ENCODE measurements at regions not wholly inside any gene's neighbourhood (a gene's known extent, or its start where the extent isn't known, plus 50 kb on each side); places are given as distances from the start of the nearest gene placed in this dataset.
"Not testable (repeated sequence)": the region's sequence is repeated elsewhere in the genome, so short reads cannot be mapped to it uniquely, and the experiment has no call there.

DNA sequence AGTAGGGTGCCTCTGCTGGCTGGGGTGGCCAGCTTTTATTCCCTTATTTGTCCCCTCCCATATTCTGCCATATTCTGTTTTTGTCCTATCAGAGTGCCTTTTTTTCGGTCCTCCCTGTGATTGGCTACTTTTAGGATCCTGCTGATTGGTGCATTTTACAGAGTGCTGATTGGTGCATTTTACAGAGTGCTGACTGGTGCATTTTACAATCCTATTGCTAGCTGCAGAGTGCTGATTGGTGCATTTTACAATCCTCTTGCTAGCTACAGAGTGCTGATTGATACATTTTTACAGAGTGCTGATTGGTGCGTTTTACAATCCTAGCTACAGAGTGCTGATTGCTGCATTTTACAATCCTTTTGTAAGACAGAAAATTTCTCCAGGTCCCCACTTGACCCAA lies 126.3 kb upstream of the UXS1 start:
- CTCF ChIA-PET, result interaction anchor here (0.8 kb wide), 1 partner anchor 8 kb away, joined by 3 read pairs; no protein-coding TSS in a partner anchor
- H3K27me3 ChIP-seq (ENCODE audit: insufficient read depth); H3K4me2 ChIP-seq; H3K36me3 ChIP-seq (replicated peaks in 1 of 2; ENCODE audit: control insufficient read depth in 1 of 2, insufficient read depth in 2 of 2, low read length in 1 of 2); H3F3A ChIP-seq (replicated peaks; ENCODE audit: insufficient read depth); H4K20me1 ChIP-seq (ENCODE audit: insufficient read depth); H3K4me3 ChIP-seq (ENCODE audit: low read depth in 2 of 2, low read length in 1 of 2); H3K4me1 ChIP-seq (ENCODE audit: control insufficient read depth in 1 of 2, insufficient read depth in 2 of 2, low read depth in 1 of 2, low read length in 1 of 2); DNase-seq; H3K79me2 ChIP-seq (ENCODE audit: insufficient read depth); H3K9me3 ChIP-seq; H3K27ac ChIP-seq (ENCODE audit: low read depth in 2 of 2, low read length in 1 of 2); H3K9ac ChIP-seq; POLR2A ChIA-PET; H3K9me2 ChIP-seq; H2AFZ ChIP-seq (ENCODE audit: low read depth): not testable (repeated sequence)
- 46% methylated on average over 2 of the region's 2 CpGs for WGBS (ENCODE audit: low lambda C conversion rate)

DNA sequence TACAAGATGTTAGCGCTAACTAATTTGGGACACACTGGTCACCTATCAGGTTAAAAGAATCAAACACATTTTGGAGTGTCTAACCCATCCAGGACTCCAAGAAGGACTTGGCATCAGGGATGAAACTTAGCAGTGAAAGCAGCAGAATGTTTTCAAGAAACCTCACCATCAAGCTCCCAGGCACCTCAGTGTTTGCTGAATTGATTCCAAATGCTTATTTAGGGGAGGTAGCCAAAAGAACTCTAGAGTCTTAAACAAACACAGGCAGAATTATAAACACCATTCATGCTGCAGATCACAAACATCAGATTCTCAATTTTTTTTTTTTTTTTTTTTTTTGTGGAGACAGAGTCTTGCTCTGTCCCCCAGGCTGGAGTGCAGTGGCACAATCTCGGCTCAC lies 122.8 kb upstream of the UXS1 start:
- Histone ChIP-seq H4K20me1 (ENCODE audit: insufficient read depth) (no peaks in the 10 kb centered on the region), H3K4me2 (no peak overlapping the region)

More for the DNA sequence above, 122.8 kb upstream of the UXS1 start:
- H3K27ac ChIP-seq (ENCODE audit: low read depth in 2 of 2, low read length in 1 of 2), result no peak overlapping the region
- H3K9me3 ChIP-seq, result no peaks in the 10 kb centered on the region
- H3K4me1 ChIP-seq (ENCODE audit: control insufficient read depth in 1 of 2, insufficient read depth in 2 of 2, low read depth in 1 of 2, low read length in 1 of 2), result no peaks in the 10 kb centered on the region
- no peaks in the 10 kb centered on the region for H3K79me2 ChIP-seq (ENCODE audit: insufficient read depth)
- ChIA-PET CTCF (no interaction called here), POLR2A (no interaction called here)
- 60% methylated on average over 2 of the region's 2 CpGs for WGBS (ENCODE audit: low lambda C conversion rate)
- no peaks in the 10 kb centered on the region for H3K36me3 ChIP-seq (replicated peaks in 1 of 2; ENCODE audit: control insufficient read depth in 1 of 2, insufficient read depth in 2 of 2, low read length in 1 of 2)
- H3K4me3 ChIP-seq (ENCODE audit: low read depth in 2 of 2, low read length in 1 of 2), result no peak overlapping the region
- no peak for DNase-seq
- H3K27me3 ChIP-seq (ENCODE audit: insufficient read depth), result no peaks in the 10 kb centered on the region
- TF ChIP-seq, protein P1, sequence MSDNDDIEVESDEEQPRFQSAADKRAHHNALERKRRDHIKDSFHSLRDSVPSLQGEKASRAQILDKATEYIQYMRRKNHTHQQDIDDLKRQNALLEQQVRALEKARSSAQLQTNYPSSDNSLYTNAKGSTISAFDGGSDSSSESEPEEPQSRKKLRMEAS (IDR thresholded peaks at IDR 0.05; ENCODE audit: low read depth), result no peak
- TF ChIP-seq, protein P2, sequence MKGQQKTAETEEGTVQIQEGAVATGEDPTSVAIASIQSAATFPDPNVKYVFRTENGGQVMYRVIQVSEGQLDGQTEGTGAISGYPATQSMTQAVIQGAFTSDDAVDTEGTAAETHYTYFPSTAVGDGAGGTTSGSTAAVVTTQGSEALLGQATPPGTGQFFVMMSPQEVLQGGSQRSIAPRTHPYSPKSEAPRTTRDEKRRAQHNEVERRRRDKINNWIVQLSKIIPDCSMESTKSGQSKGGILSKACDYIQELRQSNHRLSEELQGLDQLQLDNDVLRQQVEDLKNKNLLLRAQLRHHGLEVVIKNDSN (IDR thresholded peaks at IDR 0.05; ENCODE audit: borderline replicate concordance, low read depth), result no peak
- TF ChIP-seq NRF1 (IDR thresholded peaks at IDR 0.05; ENCODE audit: low read depth, low read length) (no peak), POLR2AphosphoS5 (IDR thresholded peaks at IDR 0.05; ENCODE audit: low read depth, low read length) (no peak), SIN3A (IDR thresholded peaks at IDR 0.05; ENCODE audit: borderline replicate concordance, low read depth, low read length) (no peak), TCF12 (IDR thresholded peaks at IDR 0.05) (no peak), GATA2 (CRISPR knock-in tag; IDR thresholded peaks at IDR 0.05) (no peak), JUND (IDR thresholded peaks at IDR 0.05) (no peak), TEAD4 (IDR thresholded peaks at IDR 0.05; ENCODE audit: borderline replicate concordance, insufficient read depth) (no peak), RFX5 (IDR thresholded peaks at IDR 0.05; ENCODE audit: low read length) (no peak), CTCF (IDR thresholded peaks at IDR 0.05) (no peak), EP300 (IDR thresholded peaks at IDR 0.05; ENCODE audit: borderline replicate concordance in 1 of 2, low read depth in 1 of 2, low read length in 1 of 2) (no peak), SMC3 (IDR thresholded peaks at IDR 0.05; ENCODE audit: low read depth, low read length) (no peak), FOSL2 (IDR thresholded peaks at IDR 0.05; ENCODE audit: borderline replicate concordance, low read depth) (no peak)
- TF ChIP-seq, protein P3, sequence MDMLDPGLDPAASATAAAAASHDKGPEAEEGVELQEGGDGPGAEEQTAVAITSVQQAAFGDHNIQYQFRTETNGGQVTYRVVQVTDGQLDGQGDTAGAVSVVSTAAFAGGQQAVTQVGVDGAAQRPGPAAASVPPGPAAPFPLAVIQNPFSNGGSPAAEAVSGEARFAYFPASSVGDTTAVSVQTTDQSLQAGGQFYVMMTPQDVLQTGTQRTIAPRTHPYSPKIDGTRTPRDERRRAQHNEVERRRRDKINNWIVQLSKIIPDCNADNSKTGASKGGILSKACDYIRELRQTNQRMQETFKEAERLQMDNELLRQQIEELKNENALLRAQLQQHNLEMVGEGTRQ (IDR thresholded peaks at IDR 0.05; ENCODE audit: borderline replicate concordance, low read depth, low read length), result no peak
- H2AFZ ChIP-seq (ENCODE audit: low read depth), result no peak overlapping the region
- H3F3A ChIP-seq (replicated peaks; ENCODE audit: insufficient read depth), result no peaks in the 10 kb centered on the region
- H3K9ac ChIP-seq, result no peak overlapping the region
- H3K9me2 ChIP-seq, result no peaks in the 10 kb centered on the region

Measured in SK-N-SH (cell line).